Panc1 (cell line): ENCODE measurements at regions not wholly inside any gene's neighbourhood (a gene's known extent, or its start where the extent isn't known, plus 50 kb on each side); places are given as distances from the start of the nearest gene placed in this dataset.

Experiments
- ATAC-seq: fragments of 200-7000 bp; cut with Tn5 transposase; 2 replicates; pipeline ENCODE4 v1.9.1; 2020; ENCODE audit warnings: mild to moderate bottlenecking, moderate library complexity
- BruUV-seq: library from RNA; stranded (reverse); fragments of 400-500 nt; replicated peaks from 2 replicates; lab custom pipeline; 2021; lab: Mats Ljungman, UMichigan
- CTCF ChIA-PET: fragments of 300-600 bp; sonication (Branson Sonifier 250); formaldehyde crosslinking; loops from one replicate; lab custom pipeline; 2022; ENCODE audit warnings: antibody characterized with exemption; lab: Charles Lee
- POLR2A ChIA-PET: fragments of 300-600 bp; sonication (Branson Sonifier 250); formaldehyde crosslinking; loops from one replicate; lab custom pipeline; 2022; ENCODE audit warnings: antibody characterized with exemption; lab: Charles Lee
- DNase-seq: peaks from one replicate; pipeline ENCODE4 v3.0.0-alpha.2; 2010; ENCODE audit warnings: low read depth, low spot score
- H3K27ac ChIP-seq: 2 replicates; pipeline ENCODE4 v1.5.1; 2011; ENCODE audit warnings: mild to moderate bottlenecking, low read length, inconsistent platforms
- H3K27me3 ChIP-seq: fragments of 200-500 bp; sonication (Bioruptor generic); 2 replicates; pipeline ENCODE4 v1.6.0; 2014; ENCODE audit warnings: low read length, inconsistent platforms; ENCODE audit not compliant: control insufficient read depth, insufficient read depth
- H3K36me3 ChIP-seq: fragments of 200-500 bp; sonication (Bioruptor generic); 2 replicates; pipeline ENCODE4 v1.5.1; 2014; ENCODE audit warnings: inconsistent platforms, mild to moderate bottlenecking, low read length, moderate library complexity; ENCODE audit not compliant: control insufficient read depth, insufficient read depth
- H3K4me1 ChIP-seq: 2 replicates; pipeline ENCODE4 v1.5.1; 2011; ENCODE audit warnings: inconsistent platforms, mild to moderate bottlenecking, low read length, moderate library complexity; ENCODE audit not compliant: control insufficient read depth, insufficient read depth
- H3K4me3 ChIP-seq, 2 experiments: 2 replicates each; pipeline ENCODE4 v1.5.1; 2011 to 2012; ENCODE audit warnings: low read depth in 2 of 2, low read length in 2 of 2, mild to moderate bottlenecking in 2 of 2, inconsistent platforms in 1 of 2, moderate library complexity in 1 of 2
- H3K9me3 ChIP-seq: fragments of 200-500 bp; sonication (Bioruptor generic); 2 replicates; pipeline ENCODE4 v1.5.1; 2014; ENCODE audit warnings: low read depth, mild to moderate bottlenecking, inconsistent platforms, low read length, moderate library complexity; ENCODE audit not compliant: control insufficient read depth, insufficient read depth
- CTCF ChIP-seq: fragments of 450-650 bp; IDR thresholded peaks from 2 replicates; pipeline ENCODE4 v1.5.1; 2017; ENCODE audit warnings: mild to moderate bottlenecking
- POLR2AphosphoS5 ChIP-seq: IDR thresholded peaks from 2 replicates; pipeline ENCODE4 v1.6.1; 2012; ENCODE audit warnings: mild to moderate bottlenecking, low read depth, low read length, moderate library complexity
- REST ChIP-seq, 2 experiments: IDR thresholded peaks; 2 replicates each; pipeline ENCODE4 v1.6.1; 2011 to 2012; ENCODE audit warnings: low read depth in 2 of 2, control low read depth in 1 of 2, low read length in 1 of 2, mild to moderate bottlenecking in 1 of 2, moderate library complexity in 1 of 2; ENCODE audit not compliant: insufficient read depth in 1 of 2
- SIN3A ChIP-seq: IDR thresholded peaks from 2 replicates; pipeline ENCODE4 v1.6.1; 2012; ENCODE audit warnings: low read depth, mild to moderate bottlenecking, low read length, moderate library complexity, borderline replicate concordance; ENCODE audit not compliant: insufficient read depth
- TCF7L2 ChIP-seq: IDR thresholded peaks from 2 replicates; pipeline ENCODE4 v1.6.1; 2011; ENCODE audit warnings: mild to moderate bottlenecking, low read depth, low read length, inconsistent platforms
- in situ Hi-C: cut with HindIII; loops from 2 replicates; pipeline ENCODE4 v1.10.0; 2016; ENCODE audit warnings: low sequenced_read_pairs, low pct_unique_long_range_greater_than_20kb
- intact Hi-C: fragments of 100-400 bp; cut with micrococcal nuclease; formaldehyde crosslinking; loops from one replicate; pipeline ENCODE4 v1.10.0; 2022; ENCODE audit not compliant: unreplicated experiment

GRCh38 chrX:124699876-124700275 is 353.5 kb downstream of the SH2D1A start:
- Histone ChIP-seq H3K27ac (no peak overlapping the region), H3K36me3 (no peaks in the 10 kb centered on the region), H3K9me3 (no peaks in the 10 kb centered on the region), H3K4me1 (no peaks in the 10 kb centered on the region), H3K27me3 (no peaks in the 10 kb centered on the region), H3K4me3 (no peak overlapping the region)
- POLR2A ChIA-PET, result no interaction called here
- BruUV-seq, result no TSS peak
- intact Hi-C loops, result no loop called here
- no peak for TF ChIP-seq REST (IDR thresholded peaks at IDR 0.05; ENCODE audit: insufficient read depth in 1 of 2, low read depth in 2 of 2, low read length in 1 of 2)
- TF ChIP-seq CTCF, result no peak
- TF ChIP-seq SIN3A, result no peak
- no peak for TF ChIP-seq POLR2AphosphoS5
- no peak for TF ChIP-seq TCF7L2
- in situ Hi-C loops, result no loop called here
- CTCF ChIA-PET, result no interaction called here
- ATAC-seq (no peak), DNase-seq (no peak)

GRCh38 chrX:124717537-124717936 is 371.2 kb downstream of the SH2D1A start:
- Histone ChIP-seq H3K4me3 (no peak overlapping the region), H3K9me3 (no peaks in the 10 kb centered on the region), H3K27ac (no peak overlapping the region), H3K27me3 (no peaks in the 10 kb centered on the region; the same call in 1 of the 2 replicates), H3K36me3 (no peaks in the 10 kb centered on the region), H3K4me1 (no peaks in the 10 kb centered on the region)
- ChIA-PET POLR2A (no interaction called here), CTCF (no interaction called here)
- no peak for DNase-seq
- intact Hi-C loops (no loop called here), in situ Hi-C loops (no loop called here)
- no TSS peak for BruUV-seq
- ATAC-seq, result no peak
- TF ChIP-seq SIN3A, result no peak
- TF ChIP-seq REST (IDR thresholded peaks at IDR 0.05; ENCODE audit: insufficient read depth in 1 of 2, low read depth in 2 of 2, low read length in 1 of 2), result no peak
- no peak for TF ChIP-seq POLR2AphosphoS5
- no peak for TF ChIP-seq TCF7L2
- no peak for TF ChIP-seq CTCF
